MCF 10A (cell line): ENCODE measurements at regions not wholly inside any gene's neighbourhood (a gene's known extent, or its start where the extent isn't known, plus 50 kb on each side); places are given as distances from the start of the nearest gene placed in this dataset.

ENCODE experiments used
- BruUV-seq: library from RNA; stranded (reverse); fragments of 400-500 nt; replicated peaks from 2 replicates; lab custom pipeline; 2021; lab: Mats Ljungman, UMichigan
- CTCF ChIA-PET: fragments of 300-600 bp; sonication (Branson Sonifier 250); formaldehyde crosslinking; extraction: SDS; loops from one replicate; lab custom pipeline; 2021; ENCODE audit warnings: antibody characterized with exemption, inconsistent platforms; lab: Yijun Ruan, JAX
- POLR2A ChIA-PET: fragments of 300-600, 350-650 bp; sonication (Branson Sonifier 250); formaldehyde crosslinking; extraction: SDS; loops from one replicate; lab custom pipeline; 2020; ENCODE audit warnings: antibody characterized with exemption, inconsistent platforms; lab: Yijun Ruan, JAX
- DNase-seq: peaks from one replicate; pipeline ENCODE4 v3.0.0-alpha.2; 2018; ENCODE audit not compliant: unreplicated experiment
- H3K27ac Mint-ChIP-seq: one replicate; pipeline ENCODE4 v1.8.0; 2022; ENCODE audit warnings: mild to moderate bottlenecking, low read depth, mixed read lengths; ENCODE audit not compliant: unreplicated experiment
- H3K27me3 Mint-ChIP-seq: one replicate; pipeline ENCODE4 v1.8.0; 2022; ENCODE audit warnings: mixed read lengths; ENCODE audit not compliant: insufficient read depth, unreplicated experiment
- H3K36me3 Mint-ChIP-seq: one replicate; pipeline ENCODE4 v1.8.0; 2022; ENCODE audit warnings: mild to moderate bottlenecking, moderate library complexity, mixed read lengths; ENCODE audit not compliant: insufficient read depth, unreplicated experiment
- H3K4me1 Mint-ChIP-seq: one replicate; pipeline ENCODE4 v1.8.0; 2022; ENCODE audit warnings: mixed read lengths; ENCODE audit not compliant: insufficient read depth, unreplicated experiment
- H3K4me3 Mint-ChIP-seq: one replicate; pipeline ENCODE4 v1.8.0; 2022; ENCODE audit warnings: mild to moderate bottlenecking, moderate library complexity, mixed read lengths; ENCODE audit not compliant: unreplicated experiment
- H3K9me3 Mint-ChIP-seq: one replicate; pipeline ENCODE4 v1.8.0; 2022; ENCODE audit warnings: mixed read lengths; ENCODE audit not compliant: unreplicated experiment
- CTCF ChIP-seq: fragments of 200-600 bp; IDR thresholded peaks from one replicate; pipeline ENCODE4 v1.8.0; 2022; ENCODE audit warnings: antibody characterized with exemption, mild to moderate bottlenecking; ENCODE audit not compliant: unreplicated experiment
- intact Hi-C: fragments of 100-400 bp; cut with micrococcal nuclease; formaldehyde crosslinking; loops from 2 replicates; pipeline ENCODE4 v1.14.1; 2022

GRCh38 chr4:125484912-125485311 is 170.2 kb downstream of the FAT4 start:
- POLR2A ChIA-PET, result no interaction called here
- H3K4me1 Mint-ChIP-seq, result no peaks in the 10 kb centered on the region
- H3K36me3 Mint-ChIP-seq, result peaks cover 18% of the 10 kb centered on the region
- TF ChIP-seq CTCF, result no peak
- H3K27me3 Mint-ChIP-seq, result no peaks in the 10 kb centered on the region
- intact Hi-C loops, result no loop called here
- no peak for DNase-seq
- no peaks in the 10 kb centered on the region for H3K9me3 Mint-ChIP-seq
- H3K27ac Mint-ChIP-seq, result no peak overlapping the region
- no TSS peak for BruUV-seq
- CTCF ChIA-PET, result interaction anchor here (0.8 kb wide), 1 partner anchor 166 kb away, joined by 3 read pairs; no protein-coding TSS in a partner anchor
- H3K4me3 Mint-ChIP-seq, result no peak overlapping the region

- H3K9me3 Mint-ChIP-seq, result no peaks in the 10 kb centered on the region
- no TSS peak for BruUV-seq
- peaks cover 28% of the 10 kb centered on the region for H3K36me3 Mint-ChIP-seq
- TF ChIP-seq CTCF, result no peak
- no peak overlapping the region for H3K4me3 Mint-ChIP-seq
- no peak overlapping the region for H3K27ac Mint-ChIP-seq
- POLR2A ChIA-PET, result interaction anchor here (1.0 kb wide), 1 partner anchor 12 kb away, joined by 3 read pairs; no protein-coding TSS in a partner anchor
- no peak for DNase-seq
- no peaks in the 10 kb centered on the region for H3K27me3 Mint-ChIP-seq
- intact Hi-C loops, result no loop called here
- CTCF ChIA-PET, result no interaction called here
- no peaks in the 10 kb centered on the region for H3K4me1 Mint-ChIP-seq
These were observed 171.6 kb downstream of the FAT4 start for GRCh38 chr4:125486351-125486750.

- no peaks in the 10 kb centered on the region for H3K4me1 Mint-ChIP-seq
- no peak overlapping the region for H3K27ac Mint-ChIP-seq
These were observed 175.4 kb downstream of the FAT4 start for GRCh38 chr4:125489952-125490690.

More at GRCh38 chr4:125489952-125490690, 175.4 kb downstream of the FAT4 start:
- intact Hi-C loops, result no loop called here
- Mint-ChIP-seq H3K36me3 (peaks cover 21% of the 10 kb centered on the region), H3K9me3 (no peaks in the 10 kb centered on the region), H3K27me3 (no peaks in the 10 kb centered on the region), H3K4me3 (no peak overlapping the region)
- BruUV-seq, result no TSS peak
- no peak for DNase-seq
- ChIA-PET POLR2A (no interaction called here), CTCF (interaction anchor here (0.7 kb wide), 1 partner anchor 1718 kb away, joined by 3 read pairs; no protein-coding TSS in a partner anchor)
- no peak for TF ChIP-seq CTCF
